ENCODE measurements at regions not wholly inside any gene's neighbourhood (a gene's known extent, or its start where the extent isn't known, plus 50 kb on each side); places are given as distances from the start of the nearest gene placed in this dataset.

DNA sequence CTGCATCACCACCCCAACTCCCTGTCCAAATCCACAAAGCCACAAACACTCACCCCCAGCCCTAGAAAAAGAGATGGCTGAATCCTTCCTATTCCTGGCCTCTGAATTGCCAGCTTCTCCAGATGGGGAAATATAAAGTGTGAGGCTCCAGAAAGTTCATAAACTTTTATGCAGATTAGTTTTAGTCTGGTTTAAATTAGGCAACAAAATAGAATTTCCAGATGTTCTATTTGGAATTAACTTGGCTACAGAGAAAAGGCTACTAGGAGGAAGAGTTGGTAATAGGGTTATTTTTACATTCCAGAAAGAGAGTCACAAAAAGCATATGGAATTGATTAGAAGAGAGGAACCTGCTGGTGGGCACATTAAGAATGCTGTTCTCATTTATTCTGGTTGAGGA is 56.0 kb downstream of the EN1 start:
- H3K36me3 ChIP-seq, result no peaks in the 10 kb centered on the region
- H3K27ac ChIP-seq, result no peak overlapping the region
- no peaks in the 10 kb centered on the region for H3K79me2 ChIP-seq (ENCODE audit: low read depth)
- H3K27me3 ChIP-seq, result peaks cover 54% of the 10 kb centered on the region
- H3K36me3 Mint-ChIP-seq, result no peaks in the 10 kb centered on the region
- H3K4me2 ChIP-seq, result no peak overlapping the region
- TF ChIP-seq EZH2 (IDR thresholded peaks at IDR 0.05) (no peak), EZH2phosphoT487 (IDR thresholded peaks at IDR 0.05) (no peak)
- TF ChIP-seq, protein P1, sequence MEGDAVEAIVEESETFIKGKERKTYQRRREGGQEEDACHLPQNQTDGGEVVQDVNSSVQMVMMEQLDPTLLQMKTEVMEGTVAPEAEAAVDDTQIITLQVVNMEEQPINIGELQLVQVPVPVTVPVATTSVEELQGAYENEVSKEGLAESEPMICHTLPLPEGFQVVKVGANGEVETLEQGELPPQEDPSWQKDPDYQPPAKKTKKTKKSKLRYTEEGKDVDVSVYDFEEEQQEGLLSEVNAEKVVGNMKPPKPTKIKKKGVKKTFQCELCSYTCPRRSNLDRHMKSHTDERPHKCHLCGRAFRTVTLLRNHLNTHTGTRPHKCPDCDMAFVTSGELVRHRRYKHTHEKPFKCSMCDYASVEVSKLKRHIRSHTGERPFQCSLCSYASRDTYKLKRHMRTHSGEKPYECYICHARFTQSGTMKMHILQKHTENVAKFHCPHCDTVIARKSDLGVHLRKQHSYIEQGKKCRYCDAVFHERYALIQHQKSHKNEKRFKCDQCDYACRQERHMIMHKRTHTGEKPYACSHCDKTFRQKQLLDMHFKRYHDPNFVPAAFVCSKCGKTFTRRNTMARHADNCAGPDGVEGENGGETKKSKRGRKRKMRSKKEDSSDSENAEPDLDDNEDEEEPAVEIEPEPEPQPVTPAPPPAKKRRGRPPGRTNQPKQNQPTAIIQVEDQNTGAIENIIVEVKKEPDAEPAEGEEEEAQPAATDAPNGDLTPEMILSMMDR (IDR thresholded peaks at IDR 0.05), result no peak
- H3F3A ChIP-seq (ENCODE audit: low read depth), result no peaks in the 10 kb centered on the region
- no peak overlapping the region for H3K4me3 Mint-ChIP-seq
- no peaks in the 10 kb centered on the region for H4K20me1 ChIP-seq (ENCODE audit: low read depth)
- H3K4me1 ChIP-seq, result no peaks in the 10 kb centered on the region
- H3K9me3 ChIP-seq (ENCODE audit: low read depth), result no peaks in the 10 kb centered on the region
- H3K27ac Mint-ChIP-seq, result no peak overlapping the region
- H3K9me3 Mint-ChIP-seq, result peaks cover 6% of the 10 kb centered on the region
- no peak overlapping the region for H3K9ac ChIP-seq
- H2AFZ ChIP-seq (replicated peaks), result no peak overlapping the region
- DNase-seq (ENCODE audit: low spot score), result no peak
- peaks cover 18% of the 10 kb centered on the region for H3K4me1 Mint-ChIP-seq
- peaks cover 3% of the 10 kb centered on the region for H3K27me3 Mint-ChIP-seq (ENCODE audit: insufficient read depth, low read depth)
- H3K4me3 ChIP-seq, result no peak overlapping the region

DNA sequence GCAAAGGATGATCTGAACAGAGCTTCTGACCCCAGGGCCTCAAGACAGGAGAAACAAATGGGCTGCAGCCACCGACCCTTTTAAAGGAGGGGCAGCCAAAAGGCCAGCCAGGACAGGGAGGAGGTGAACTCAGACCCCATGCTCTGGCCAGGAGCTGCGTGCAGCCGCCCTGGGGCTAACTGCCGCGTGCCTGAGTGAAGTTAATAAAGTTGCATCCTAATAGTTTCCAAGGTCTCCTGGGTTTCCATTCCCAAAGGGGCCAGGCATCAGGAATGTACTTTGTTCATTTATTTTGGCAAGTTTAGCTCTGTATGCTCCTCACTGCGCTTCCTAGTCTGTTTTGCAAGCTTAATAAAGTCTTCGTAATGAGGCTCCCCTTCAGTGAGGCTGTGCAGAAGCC is 60.7 kb downstream of the EN1 start:
- TF ChIP-seq, protein P1 (IDR thresholded peaks at IDR 0.05), result no peak
- no peak for TF ChIP-seq EZH2 (IDR thresholded peaks at IDR 0.05)
- TF ChIP-seq EZH2phosphoT487 (IDR thresholded peaks at IDR 0.05), result no peak
- Mint-ChIP-seq H3K27me3 (ENCODE audit: insufficient read depth, low read depth) (peaks cover 5% of the 10 kb centered on the region), H3K9me3 (no peaks in the 10 kb centered on the region), H3K4me1 (peaks cover 22% of the 10 kb centered on the region), H3K4me3 (no peak overlapping the region), H3K27ac (no peak overlapping the region), H3K36me3 (no peaks in the 10 kb centered on the region)
- no peak overlapping the region for H3K27ac ChIP-seq
- no peak overlapping the region for H3K9ac ChIP-seq
- no peak overlapping the region for H2AFZ ChIP-seq (replicated peaks)
- H3K4me2 ChIP-seq, result no peak overlapping the region
- H4K20me1 ChIP-seq (ENCODE audit: low read depth), result no peaks in the 10 kb centered on the region
- H3F3A ChIP-seq (ENCODE audit: low read depth), result no peaks in the 10 kb centered on the region
- no peaks in the 10 kb centered on the region for H3K36me3 ChIP-seq
- H3K79me2 ChIP-seq (ENCODE audit: low read depth), result no peaks in the 10 kb centered on the region
- H3K4me3 ChIP-seq, result no peak overlapping the region
- peaks cover 91% of the 10 kb centered on the region for H3K27me3 ChIP-seq
- H3K9me3 ChIP-seq (ENCODE audit: low read depth), result no peaks in the 10 kb centered on the region
- DNase-seq (ENCODE audit: low spot score), result no peak
- H3K4me1 ChIP-seq, result no peaks in the 10 kb centered on the region

DNA sequence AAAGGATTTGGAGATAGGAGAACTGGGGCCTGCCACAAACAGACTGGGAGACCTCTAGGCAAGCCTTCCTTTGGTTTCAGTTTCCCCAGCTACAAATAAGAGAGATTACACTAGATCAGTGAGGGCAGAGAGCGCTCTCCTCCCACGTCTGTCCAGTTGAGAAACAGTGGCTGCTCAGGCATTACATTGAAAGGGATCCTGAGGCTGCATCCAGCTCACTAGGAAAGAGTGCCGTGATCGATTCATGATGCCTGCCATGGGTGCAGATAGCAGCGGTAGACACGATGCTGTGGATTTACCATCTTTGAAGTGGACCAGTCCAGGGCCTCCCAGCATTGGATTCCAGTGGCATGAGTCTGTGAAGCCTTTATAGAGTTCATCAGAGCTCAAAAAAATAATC is 62.6 kb downstream of the EN1 start:
- no peaks in the 10 kb centered on the region for H4K20me1 ChIP-seq (ENCODE audit: low read depth)
- no peaks in the 10 kb centered on the region for H3K79me2 ChIP-seq (ENCODE audit: low read depth)
- H3K9me3 ChIP-seq (ENCODE audit: low read depth), result no peaks in the 10 kb centered on the region
- H3K4me3 Mint-ChIP-seq, result no peak overlapping the region
- H3K36me3 Mint-ChIP-seq, result no peaks in the 10 kb centered on the region
- peaks cover 7% of the 10 kb centered on the region for H3K9me3 Mint-ChIP-seq
- no peak overlapping the region for H3K27ac Mint-ChIP-seq
- H3K4me2 ChIP-seq, result no peak overlapping the region
- H3K27me3 ChIP-seq, result peaks cover 79% of the 10 kb centered on the region
- peaks cover 17% of the 10 kb centered on the region for H3K4me1 Mint-ChIP-seq
- H2AFZ ChIP-seq (replicated peaks), result no peak overlapping the region
- peaks cover 7% of the 10 kb centered on the region for H3K27me3 Mint-ChIP-seq (ENCODE audit: insufficient read depth, low read depth)
- TF ChIP-seq, protein P1 (IDR thresholded peaks at IDR 0.05), result no peak
- no peak for TF ChIP-seq EZH2 (IDR thresholded peaks at IDR 0.05)
- no peak for TF ChIP-seq EZH2phosphoT487 (IDR thresholded peaks at IDR 0.05)
- H3F3A ChIP-seq (ENCODE audit: low read depth), result no peaks in the 10 kb centered on the region
- no peak for DNase-seq (ENCODE audit: low spot score)
- no peaks in the 10 kb centered on the region for H3K36me3 ChIP-seq
- no peak overlapping the region for H3K4me3 ChIP-seq
- H3K27ac ChIP-seq, result no peak overlapping the region
- no peak overlapping the region for H3K9ac ChIP-seq
- H3K4me1 ChIP-seq, result no peaks in the 10 kb centered on the region

Data from neural progenitor cell (in vitro differentiated cells).